Kidney (tissue), 13 donors: ENCODE measurements at regions not wholly inside any gene's neighbourhood (a gene's known extent, or its start where the extent isn't known, plus 50 kb on each side); places are given as distances from the start of the nearest gene placed in this dataset.

Experiments used
- DNase-seq, 5 donors: peaks; one replicate each; pipeline ENCODE4 v3.0.0-alpha.2; 2013 to 2020
- FAIRE-seq: peaks from 2 replicates; lab custom pipeline; 2012; peaks lifted over from hg19 to GRCh38; lab: Jason Lieb, UNC
- H3K27ac ChIP-seq, 2 donors: one replicate each; pipeline ENCODE4 v1.7.0; 2013; ENCODE audit warnings: low read depth in 2 of 2, low read length in 2 of 2, inconsistent platforms in 1 of 2
- H3K27me3 ChIP-seq: one replicate; pipeline ENCODE4 v1.7.1; 2013; ENCODE audit warnings: low read length, inconsistent platforms; ENCODE audit not compliant: control insufficient read depth, insufficient read depth
- H3K36me3 ChIP-seq, 3 donors: one replicate each; pipeline versions ENCODE4 v1.7.0 to v1.7.1; 2013; ENCODE audit warnings: low read length in 3 of 3, control low read depth in 1 of 3, inconsistent platforms in 1 of 3; ENCODE audit not compliant: insufficient read depth in 3 of 3, control insufficient read depth in 2 of 3
- H3K4me1 ChIP-seq, 3 donors: one replicate each; pipeline versions ENCODE4 v1.7.0 to v1.7.1; 2013; ENCODE audit warnings: low read length in 3 of 3, inconsistent platforms in 1 of 3, low read depth in 1 of 3; ENCODE audit not compliant: control insufficient read depth in 2 of 3, insufficient read depth in 2 of 3
- H3K4me3 ChIP-seq, 3 donors: one replicate each; pipeline versions ENCODE4 v1.7.0 to v1.8.1; 2013; ENCODE audit warnings: low read length in 3 of 3, control low read depth in 1 of 3, inconsistent platforms in 1 of 3
- H3K9ac ChIP-seq, 3 donors: one replicate each; pipeline versions ENCODE4 v1.7.0 to v1.7.1; 2013; ENCODE audit warnings: low read length in 3 of 3, control low read depth in 1 of 3, inconsistent platforms in 1 of 3
- H3K9me3 ChIP-seq, 3 donors: one replicate each; pipeline versions ENCODE4 v1.7.0 to v1.7.1; 2013; ENCODE audit warnings: low read length in 3 of 3, control low read depth in 1 of 3, inconsistent platforms in 1 of 3; ENCODE audit not compliant: control insufficient read depth in 2 of 3, insufficient read depth in 1 of 3
- intact Hi-C: fragments of 100-400 bp; cut with DNase I; formaldehyde crosslinking; loops from one replicate; pipeline ENCODE4 v1.11.1; 2022
- TF ChIP-seq, protein P1 (sequence below): IDR thresholded peaks from 3 replicates; pipeline ENCODE4 v1.5.1; 2012; ENCODE audit warnings: mild to moderate bottlenecking, moderate library complexity, borderline replicate concordance; ENCODE audit not compliant: insufficient read depth; ENCODE audit errors: extremely low read depth
- donor health status: control.
- donor health status: control.
- donor health status: control.
- donor health status: control.
- donor health status: control.
- donor health status: DM: yes; HTN: yes; CAD: no.
- donor health status: Normal renal cell carcinoma (clear cell type).

GRCh38 chr3:40873934-40874699 lies 325.2 kb upstream of the CTNNB1 start:
- Histone ChIP-seq H3K27ac (no peak overlapping the region), H3K36me3 (no peaks in the 10 kb centered on the region), H3K4me1 (peaks cover 0 to 3% (median 2%) of the 10 kb centered on the region in 3 donors), H3K9me3 (no peaks in the 10 kb centered on the region), H3K27me3 (no peaks in the 10 kb centered on the region), H3K9ac (no peak overlapping the region), H3K4me3 (no peak overlapping the region)
- DNase-seq (no peak), FAIRE-seq (no peak)
- TF ChIP-seq, protein P1, sequence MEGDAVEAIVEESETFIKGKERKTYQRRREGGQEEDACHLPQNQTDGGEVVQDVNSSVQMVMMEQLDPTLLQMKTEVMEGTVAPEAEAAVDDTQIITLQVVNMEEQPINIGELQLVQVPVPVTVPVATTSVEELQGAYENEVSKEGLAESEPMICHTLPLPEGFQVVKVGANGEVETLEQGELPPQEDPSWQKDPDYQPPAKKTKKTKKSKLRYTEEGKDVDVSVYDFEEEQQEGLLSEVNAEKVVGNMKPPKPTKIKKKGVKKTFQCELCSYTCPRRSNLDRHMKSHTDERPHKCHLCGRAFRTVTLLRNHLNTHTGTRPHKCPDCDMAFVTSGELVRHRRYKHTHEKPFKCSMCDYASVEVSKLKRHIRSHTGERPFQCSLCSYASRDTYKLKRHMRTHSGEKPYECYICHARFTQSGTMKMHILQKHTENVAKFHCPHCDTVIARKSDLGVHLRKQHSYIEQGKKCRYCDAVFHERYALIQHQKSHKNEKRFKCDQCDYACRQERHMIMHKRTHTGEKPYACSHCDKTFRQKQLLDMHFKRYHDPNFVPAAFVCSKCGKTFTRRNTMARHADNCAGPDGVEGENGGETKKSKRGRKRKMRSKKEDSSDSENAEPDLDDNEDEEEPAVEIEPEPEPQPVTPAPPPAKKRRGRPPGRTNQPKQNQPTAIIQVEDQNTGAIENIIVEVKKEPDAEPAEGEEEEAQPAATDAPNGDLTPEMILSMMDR: no peak
- intact Hi-C loops: no loop called here

DNA sequence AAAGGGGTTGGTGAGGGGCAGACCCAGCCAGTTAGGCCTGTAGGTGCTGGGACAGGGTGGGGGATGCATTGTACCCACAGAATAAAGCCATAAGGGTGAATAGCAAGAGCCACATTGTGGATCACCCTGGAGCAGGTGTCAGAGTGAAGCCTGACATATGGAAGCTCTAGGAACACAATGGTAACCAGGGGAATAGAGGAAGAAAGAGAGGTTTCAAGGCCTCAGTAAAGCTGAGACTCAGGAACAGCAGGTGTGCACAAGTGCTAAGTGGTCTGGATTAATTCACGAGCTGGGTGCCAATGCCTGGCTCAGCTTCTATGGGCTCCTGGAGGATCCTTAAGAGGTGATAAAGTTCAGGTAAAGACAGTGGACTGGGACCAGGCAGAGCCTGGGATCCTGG lies 323.7 kb upstream of the CTNNB1 start:
- Histone ChIP-seq H3K9me3 (no peaks in the 10 kb centered on the region), H3K4me1 (peaks cover 0 to 3% (median 2%) of the 10 kb centered on the region in 3 donors), H3K27me3 (no peaks in the 10 kb centered on the region), H3K27ac (no peak overlapping the region), H3K4me3 (no peak overlapping the region), H3K9ac (no peak overlapping the region), H3K36me3 (no peaks in the 10 kb centered on the region)
- intact Hi-C loops: no loop called here
- no peak for DNase-seq
- no peak for FAIRE-seq
- TF ChIP-seq, protein P1: no peak

DNA sequence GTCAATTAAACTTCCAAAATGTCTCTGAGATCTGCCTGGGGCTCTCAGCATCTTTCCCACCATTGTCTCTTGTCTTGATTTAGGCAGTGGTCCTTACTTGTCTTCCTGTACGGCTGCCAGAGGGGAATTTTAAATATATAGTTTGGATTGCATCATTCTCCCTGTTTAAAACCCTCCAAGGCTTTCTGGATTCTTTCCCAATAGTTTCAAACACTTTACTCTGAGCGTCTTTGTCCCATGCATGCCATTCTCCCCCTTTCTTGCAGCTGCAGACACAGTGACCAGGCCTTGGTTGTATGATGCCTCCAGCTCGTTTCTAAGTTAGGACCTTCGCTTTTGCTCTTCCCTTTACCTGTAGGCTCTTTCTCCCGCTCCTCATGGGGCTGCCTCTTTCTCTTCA lies 323.3 kb upstream of the CTNNB1 start:
- H3K36me3 ChIP-seq: no peaks in the 10 kb centered on the region
- TF ChIP-seq, protein P1: no peak
- DNase-seq (no peak), FAIRE-seq (no peak)
- H3K27me3 ChIP-seq: no peaks in the 10 kb centered on the region
- peaks cover 0 to 3% (median 2%) of the 10 kb centered on the region in 3 donors for H3K4me1 ChIP-seq
- H3K4me3 ChIP-seq: no peak overlapping the region
- H3K9ac ChIP-seq: no peak overlapping the region
- H3K9me3 ChIP-seq: no peaks in the 10 kb centered on the region
- H3K27ac ChIP-seq: no peak overlapping the region
- intact Hi-C loops: no loop called here
